Naive B cell (primary cell): ENCODE measurements at regions not wholly inside any gene's neighbourhood (a gene's known extent, or its start where the extent isn't known, plus 50 kb on each side); places are given as distances from the start of the nearest gene placed in this dataset.
A peak's percentile ranks its signal among the peaks of the same experiment; 100 is the strongest.

Experiments used
- ATAC-seq, 2 donors: fragments of 150-1000 bp; cut with Tn5 transposase; 2 replicates each; pipeline ENCODE4 v1.10.0; 2021; ENCODE audit warnings: low read depth in 2 of 2, mild to moderate bottlenecking in 2 of 2, moderate library complexity in 2 of 2
- DNase-seq: peaks from one replicate; pipeline ENCODE4 v3.0.0; 2022
- H3K27ac Mint-ChIP-seq, 6 donors: one replicate each; pipeline ENCODE4 v1.8.0; 2020 to 2022; ENCODE audit warnings: mild to moderate bottlenecking in 6 of 6, mixed read lengths in 6 of 6, moderate library complexity in 5 of 6, inconsistent platforms in 2 of 6
- H3K27me3 Mint-ChIP-seq, 3 donors: one replicate each; pipeline ENCODE4 v1.8.0; 2021 to 2022; ENCODE audit warnings: mixed read lengths in 3 of 3, mild to moderate bottlenecking in 1 of 3
- H3K36me3 Mint-ChIP-seq, 2 donors: one replicate each; pipeline ENCODE4 v1.8.0; 2020 to 2022; ENCODE audit warnings: mixed read lengths in 2 of 2, inconsistent platforms in 1 of 2, mild to moderate bottlenecking in 1 of 2
- H3K4me1 Mint-ChIP-seq, 3 donors: one replicate each; pipeline ENCODE4 v1.8.0; 2020 to 2022; ENCODE audit warnings: mixed read lengths in 3 of 3, inconsistent platforms in 1 of 3, mild to moderate bottlenecking in 1 of 3, moderate library complexity in 1 of 3
- H3K4me3 Mint-ChIP-seq, 8 donors: one replicate each; pipeline ENCODE4 v1.8.0; 2020 to 2022; ENCODE audit warnings: mild to moderate bottlenecking in 8 of 8, mixed read lengths in 8 of 8, moderate library complexity in 8 of 8, inconsistent platforms in 2 of 8
- H3K9me3 Mint-ChIP-seq, 7 donors: one replicate each; pipeline ENCODE4 v1.8.0; 2020 to 2022; ENCODE audit warnings: mixed read lengths in 7 of 7, mild to moderate bottlenecking in 5 of 7, inconsistent platforms in 2 of 7, moderate library complexity in 1 of 7

- no peak overlapping the region for H3K27ac Mint-ChIP-seq
- peaks cover 0 to 5% (median 0%) of the 10 kb centered on the region in 3 donors for H3K4me1 Mint-ChIP-seq
- no peak overlapping the region for H3K4me3 Mint-ChIP-seq
- no peaks in the 10 kb centered on the region for H3K9me3 Mint-ChIP-seq
- H3K36me3 Mint-ChIP-seq, result no peaks in the 10 kb centered on the region
- ATAC-seq (no peak), DNase-seq (no peak)
- H3K27me3 Mint-ChIP-seq, result peaks cover 0 to 9% (median 4%) of the 10 kb centered on the region in 3 donors
Observed at GRCh38 chr22:49023161-49023878, 804.4 kb downstream of the BRD1 start.

DNA sequence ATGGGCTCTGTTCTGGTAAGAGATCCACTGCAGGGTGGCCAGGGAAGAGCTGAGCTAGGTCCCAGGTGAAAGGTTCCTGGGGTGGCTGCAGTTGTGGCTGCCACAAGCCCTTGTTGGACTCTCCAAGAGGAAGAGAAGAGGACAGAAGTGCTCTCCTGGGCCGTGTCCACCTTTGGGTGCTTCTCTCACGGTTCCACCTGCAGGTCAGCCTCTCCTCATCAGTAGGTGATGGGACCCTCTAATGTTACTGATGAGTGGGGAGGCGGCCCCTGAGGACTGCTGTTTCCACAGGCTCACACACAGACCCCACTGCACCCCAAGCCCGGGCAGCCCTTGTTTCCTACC is 804.9 kb downstream of the BRD1 start:
- Mint-ChIP-seq H3K9me3 (no peaks in the 10 kb centered on the region), H3K27me3 (peaks cover 0 to 8% (median 4%) of the 10 kb centered on the region in 3 donors), H3K4me1 (peaks cover 0 to 5% (median 0%) of the 10 kb centered on the region in 3 donors), H3K4me3 (no peak overlapping the region), H3K36me3 (no peaks in the 10 kb centered on the region), H3K27ac (no peak overlapping the region)
- DNase-seq, result no peak
- no peak for ATAC-seq

- Mint-ChIP-seq H3K36me3 (no peaks in the 10 kb centered on the region), H3K9me3 (no peaks in the 10 kb centered on the region)
Observed at GRCh38 chr22:49021926-49022815, 805.5 kb downstream of the BRD1 start.

GRCh38 chr22:49021131-49021925 is 806.3 kb downstream of the BRD1 start:
- ATAC-seq (no peak), DNase-seq (no peak)
- Mint-ChIP-seq H3K9me3 (no peaks in the 10 kb centered on the region), H3K4me1 (no peaks in the 10 kb centered on the region), H3K4me3 (no peak overlapping the region), H3K27me3 (peaks cover 0 to 4% (median 0%) of the 10 kb centered on the region in 3 donors), H3K36me3 (no peaks in the 10 kb centered on the region), H3K27ac (no peak overlapping the region)

More at GRCh38 chr22:49021926-49022815, 805.5 kb downstream of the BRD1 start:
- ATAC-seq (no peak), DNase-seq (no peak)
- Mint-ChIP-seq H3K27me3 (peaks cover 0 to 4% (median 2%) of the 10 kb centered on the region in 3 donors), H3K4me1 (no peaks in the 10 kb centered on the region), H3K4me3 (no peak overlapping the region), H3K27ac (no peak overlapping the region)

DNA sequence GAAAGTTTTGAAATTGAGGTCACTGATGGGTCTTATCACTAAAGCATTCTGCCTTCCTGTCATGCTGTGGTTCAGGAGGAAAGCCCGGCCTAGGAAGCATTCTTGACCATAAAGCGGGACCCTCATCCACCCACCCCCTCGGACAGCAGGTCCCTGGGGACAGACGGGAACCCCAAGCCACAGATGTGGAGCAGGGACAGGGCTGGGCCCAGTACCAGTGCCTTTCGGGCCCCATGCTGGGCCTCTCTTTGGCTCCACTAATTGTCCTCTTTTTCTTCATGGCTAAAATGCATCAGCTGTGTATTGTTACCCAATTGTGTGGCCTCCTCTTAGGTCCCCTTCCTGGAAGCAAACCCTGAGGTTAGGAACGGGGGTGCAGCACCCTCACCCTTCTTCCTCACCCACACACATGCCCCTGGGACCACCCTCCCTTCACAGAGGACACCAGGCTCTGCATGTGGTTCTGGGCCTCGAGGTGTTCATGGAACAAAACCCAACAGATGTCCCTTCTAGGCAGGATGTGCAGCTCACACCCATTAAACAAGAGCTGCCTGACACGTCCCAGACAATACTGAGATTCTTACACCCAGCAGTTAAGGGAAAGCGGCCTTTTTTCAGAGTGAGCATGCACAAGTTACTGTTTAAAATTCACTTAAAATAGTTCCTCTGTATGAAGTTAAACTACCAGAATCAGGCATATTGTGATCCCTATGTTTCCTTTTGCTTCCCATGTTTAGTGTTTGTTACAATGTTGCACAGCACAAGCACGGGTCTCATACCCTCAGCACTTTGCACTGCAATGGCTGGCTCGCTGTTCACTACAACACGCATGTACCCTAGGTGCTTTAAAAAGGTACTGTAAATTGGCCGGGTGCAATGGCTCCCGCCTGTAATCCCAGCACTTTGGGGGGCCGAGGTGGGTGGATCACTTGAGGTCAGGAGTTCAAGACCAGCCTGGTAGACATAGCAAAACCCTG is 807.6 kb downstream of the BRD1 start:
- no peak overlapping the region for H3K27ac Mint-ChIP-seq
- no peaks in the 10 kb centered on the region for H3K9me3 Mint-ChIP-seq
- no peak overlapping the region for H3K4me3 Mint-ChIP-seq
- H3K27me3 Mint-ChIP-seq, result no peaks in the 10 kb centered on the region
- DNase-seq, result no peak
- no peaks in the 10 kb centered on the region for H3K36me3 Mint-ChIP-seq
- no peaks in the 10 kb centered on the region for H3K4me1 Mint-ChIP-seq
- ATAC-seq, result no peak

GRCh38 chr22:49018601-49019000 is 809.1 kb downstream of the BRD1 start:
- Mint-ChIP-seq H3K4me1 (no peaks in the 10 kb centered on the region), H3K27ac (no peak overlapping the region), H3K27me3 (peaks cover 0 to 5% (median 0%) of the 10 kb centered on the region in 3 donors), H3K36me3 (no peaks in the 10 kb centered on the region), H3K4me3 (no peak overlapping the region), H3K9me3 (no peaks in the 10 kb centered on the region)
- no peak for DNase-seq
- no peak for ATAC-seq

DNA sequence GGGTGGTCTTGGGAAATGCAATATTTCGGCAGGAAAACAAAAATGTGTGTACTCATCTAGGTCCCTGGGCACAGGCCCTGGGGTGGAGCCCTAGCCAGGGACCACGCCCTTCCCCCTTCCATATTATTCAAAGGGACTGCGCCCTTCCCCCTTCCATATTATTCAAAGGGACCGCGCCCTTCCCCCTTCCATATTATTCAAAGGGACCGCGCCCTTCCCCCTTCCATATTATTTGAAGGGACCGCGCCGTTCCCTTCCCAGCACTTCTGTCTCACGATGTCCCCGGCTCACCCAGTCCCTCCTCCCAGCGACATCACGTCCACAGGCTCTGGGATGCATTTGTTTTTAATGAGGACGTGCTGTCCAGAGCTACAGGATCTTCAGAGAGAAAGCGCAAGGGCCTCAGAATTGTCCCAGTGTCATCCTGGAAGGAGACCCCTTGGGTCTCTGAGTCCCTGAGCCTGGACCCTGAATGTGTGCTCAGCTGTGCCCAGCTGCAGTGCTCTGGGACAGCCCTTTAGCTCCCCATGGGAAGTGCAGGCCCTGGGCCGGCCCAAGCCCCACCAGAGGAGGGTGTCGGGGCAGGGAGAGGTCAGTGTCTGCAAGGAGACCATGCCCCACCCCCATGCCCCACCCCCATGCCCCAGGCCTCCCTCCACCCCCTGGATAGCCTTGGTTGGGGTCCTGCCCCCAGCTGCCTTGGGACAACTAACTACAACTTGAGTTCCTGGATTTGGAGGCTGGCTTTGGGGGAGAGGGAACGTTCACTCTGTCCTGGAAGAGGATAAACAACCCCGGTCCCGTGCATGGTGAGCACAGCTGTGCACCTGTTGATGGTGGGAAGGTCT is 810.0 kb downstream of the BRD1 start:
- no peak overlapping the region for H3K4me3 Mint-ChIP-seq
- H3K36me3 Mint-ChIP-seq, result no peaks in the 10 kb centered on the region
- H3K27me3 Mint-ChIP-seq, result peaks cover 0 to 5% (median 0%) of the 10 kb centered on the region in 3 donors
- DNase-seq (no peak), ATAC-seq (no peak)
- no peaks in the 10 kb centered on the region for H3K4me1 Mint-ChIP-seq
- H3K9me3 Mint-ChIP-seq, result no peaks in the 10 kb centered on the region
- H3K27ac Mint-ChIP-seq, result no peak overlapping the region

- Mint-ChIP-seq H3K27me3 (peaks cover 0 to 5% (median 4%) of the 10 kb centered on the region in 3 donors), H3K4me1 (no peaks in the 10 kb centered on the region), H3K9me3 (no peaks in the 10 kb centered on the region), H3K36me3 (no peaks in the 10 kb centered on the region), H3K4me3 (no peak overlapping the region), H3K27ac (peak overlapping the region in 1 of 6 donors; percentile 80)
- ATAC-seq (no peak), DNase-seq (no peak)
Observed at GRCh38 chr22:49016909-49017481, 810.7 kb downstream of the BRD1 start.

- DNase-seq (no peak), ATAC-seq (no peak)
- no peak overlapping the region for H3K4me3 Mint-ChIP-seq
- H3K27me3 Mint-ChIP-seq, result peaks cover 0 to 10% (median 5%) of the 10 kb centered on the region in 3 donors
- no peaks in the 10 kb centered on the region for H3K4me1 Mint-ChIP-seq
- no peaks in the 10 kb centered on the region for H3K36me3 Mint-ChIP-seq
- no peaks in the 10 kb centered on the region for H3K9me3 Mint-ChIP-seq
- no peak overlapping the region for H3K27ac Mint-ChIP-seq
Observed at GRCh38 chr22:49015993-49016908, 811.4 kb downstream of the BRD1 start.

DNA sequence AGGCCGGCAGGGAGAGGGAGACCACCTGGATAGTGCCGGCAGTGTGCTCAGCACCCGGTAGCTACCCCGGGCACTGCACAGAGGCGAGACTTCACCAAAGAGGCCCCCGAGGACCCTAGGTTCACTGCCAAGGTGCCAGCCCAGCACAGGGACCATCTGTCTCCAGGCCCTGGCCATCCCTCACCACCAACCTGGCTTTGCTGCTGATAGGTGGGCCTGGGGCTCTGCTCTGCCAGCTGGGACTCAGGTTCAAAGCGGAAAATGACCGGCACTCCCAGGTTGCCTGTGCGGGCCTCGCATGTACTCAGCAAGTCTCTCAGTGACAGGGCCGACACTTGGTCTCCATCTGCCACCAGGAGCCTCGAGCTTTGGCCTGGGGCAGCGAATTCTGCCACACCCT is 812.2 kb downstream of the BRD1 start:
- H3K27me3 Mint-ChIP-seq, result peaks cover 0 to 10% (median 5%) of the 10 kb centered on the region in 3 donors
- no peaks in the 10 kb centered on the region for H3K4me1 Mint-ChIP-seq
- H3K4me3 Mint-ChIP-seq, result no peak overlapping the region
- no peak for DNase-seq
- H3K27ac Mint-ChIP-seq, result no peak overlapping the region
- no peaks in the 10 kb centered on the region for H3K9me3 Mint-ChIP-seq
- ATAC-seq, result no peak
- H3K36me3 Mint-ChIP-seq, result no peaks in the 10 kb centered on the region
